K562 (cell line): ENCODE measurements at regions not wholly inside any gene's neighbourhood (a gene's known extent, or its start where the extent isn't known, plus 50 kb on each side); places are given as distances from the start of the nearest gene placed in this dataset.
A peak's percentile ranks its signal among the peaks of the same experiment; 100 is the strongest.

ENCODE experiments used
- ATAC-seq: fragments of 200-7000 bp; cut with Tn5 transposase; 3 replicates; pipeline ENCODE4 v1.9.1; 2020; ENCODE audit warnings: moderate library complexity
- BruUV-seq: library from RNA; stranded (reverse); fragments of 400-500 nt; replicated peaks from 2 replicates; lab custom pipeline; 2021; lab: Mats Ljungman, UMichigan
- CTCF ChIA-PET: fragments of 300-600 bp; formaldehyde crosslinking; extraction: SDS; loops from one replicate; lab custom pipeline; 2021; ENCODE audit warnings: low intra/inter-chr PET ratio; lab: Yijun Ruan, JAX
- POLR2A ChIA-PET: fragments of 300-600, 350-650 bp; sonication (Branson Sonifier 250); formaldehyde crosslinking; extraction: SDS; loops from one replicate; lab custom pipeline; 2021; ENCODE audit warnings: antibody characterized with exemption, inconsistent platforms; lab: Yijun Ruan, JAX
- DNase-seq, 4 experiments: peaks; one replicate each; pipeline versions ENCODE4 v3.0.0 to v3.0.0-alpha.2; 2011 to 2018; ENCODE audit warnings: low spot score in 3 of 4, mixed read lengths in 3 of 4; ENCODE audit errors: extremely low read depth in 1 of 4
- FAIRE-seq: peaks from 2 replicates; lab custom pipeline; 2011; peaks lifted over from hg19 to GRCh38; lab: Jason Lieb, UNC
- H2AFZ ChIP-seq: 2 replicates; pipeline ENCODE4 v1.6.0; 2011; ENCODE audit warnings: low read depth, low read length, control low read depth, inconsistent platforms
- H3K27ac ChIP-seq: fragments of 200-600 bp; 3 replicates; pipeline ENCODE4 v1.8.0; 2011; ENCODE audit warnings: low read depth, mild to moderate bottlenecking, control low read depth, inconsistent platforms, low read length, moderate library complexity, mixed read lengths; ENCODE audit errors: extremely low read depth
- H3K27me3 ChIP-seq, 2 experiments: fragments of 300-600 bp in 1 of 2; 2 replicates in 1 of 2; 3 replicates in 1 of 2; pipeline versions ENCODE4 v1.6.0 to v1.8.0; 2011; ENCODE audit warnings: inconsistent platforms in 2 of 2, low read length in 2 of 2, mild to moderate bottlenecking in 1 of 2, mixed read lengths in 1 of 2, moderate library complexity in 1 of 2; ENCODE audit not compliant: control insufficient read depth in 2 of 2, insufficient read depth in 2 of 2
- H3K36me3 ChIP-seq: fragments of 300-600 bp; 3 replicates; pipeline ENCODE4 v1.8.0; 2011; ENCODE audit warnings: mild to moderate bottlenecking, low read length, inconsistent platforms; ENCODE audit not compliant: control insufficient read depth, insufficient read depth
- H3K4me1 ChIP-seq, 2 experiments: fragments of 200-600 bp in 1 of 2; replicated peaks in 1 of 2; 2 replicates in 1 of 2; 3 replicates in 1 of 2; pipeline versions ENCODE4 v1.5.1 to v1.8.0; 2011; ENCODE audit warnings: inconsistent platforms in 2 of 2, low read length in 2 of 2, mild to moderate bottlenecking in 1 of 2, mixed read lengths in 1 of 2, moderate library complexity in 1 of 2; ENCODE audit not compliant: control insufficient read depth in 2 of 2, insufficient read depth in 2 of 2
- H3K4me2 ChIP-seq: 2 replicates; pipeline ENCODE4 v1.6.1; 2011; ENCODE audit warnings: low read length, control low read depth, inconsistent platforms, mixed read lengths; ENCODE audit not compliant: insufficient read depth
- H3K4me3 ChIP-seq: fragments of 200-600 bp; sonication (generic), shearing (Covaris generic); 2 replicates; pipeline ENCODE4 v1.5.1; 2016; ENCODE audit warnings: control low read depth, inconsistent platforms
- H3K79me2 ChIP-seq: fragments of 200-600 bp; 3 replicates; pipeline ENCODE4 v1.8.0; 2011; ENCODE audit warnings: low read length, inconsistent platforms; ENCODE audit not compliant: control insufficient read depth, insufficient read depth
- H3K9ac ChIP-seq, 2 experiments: 2 replicates each; pipeline versions ENCODE4 v1.6.0 to v1.6.1; 2011; ENCODE audit warnings: low read depth in 2 of 2, low read length in 2 of 2, control low read depth in 1 of 2, inconsistent platforms in 1 of 2, mild to moderate bottlenecking in 1 of 2, mixed read lengths in 1 of 2; ENCODE audit not compliant: insufficient read depth in 1 of 2
- H3K9me1 ChIP-seq: one replicate; pipeline ENCODE4 v1.6.0; 2011; ENCODE audit warnings: inconsistent platforms, mild to moderate bottlenecking, low read length, moderate library complexity; ENCODE audit not compliant: control insufficient read depth, insufficient read depth
- H3K9me3 ChIP-seq: replicated peaks from 2 replicates; pipeline ENCODE4 v1.5.1; 2011; ENCODE audit warnings: low read depth, low read length, inconsistent platforms; ENCODE audit not compliant: control insufficient read depth, insufficient read depth
- H4K20me1 ChIP-seq: replicated peaks from 2 replicates; pipeline ENCODE4 v1.6.1; 2011; ENCODE audit warnings: low read length, inconsistent platforms, mixed read lengths; ENCODE audit not compliant: control insufficient read depth, insufficient read depth
- BDP1 ChIP-seq: IDR thresholded peaks from 3 replicates; pipeline ENCODE4 v1.6.1; 2011; ENCODE audit not compliant: insufficient read length, insufficient read depth
- CREB3L1 ChIP-seq: fragments of 450-650 bp; IDR thresholded peaks from 2 replicates; pipeline ENCODE4 v1.6.1; 2014; ENCODE audit warnings: low read depth, mild to moderate bottlenecking, moderate library complexity, borderline replicate concordance
- ELF1 ChIP-seq: fragments of 200-800 bp; sonication (Bioruptor generic); IDR thresholded peaks from 2 replicates; pipeline ENCODE4 v1.6.1; 2016; ENCODE audit warnings: missing genetic modification characterization, missing compliant biosample characterization
- FIP1L1 ChIP-seq: fragments of 200-400 bp; formaldehyde crosslinking; IDR thresholded peaks from 2 replicates; pipeline ENCODE4 v1.6.1; 2018; ENCODE audit warnings: mild to moderate bottlenecking, low read depth, low read length; ENCODE audit not compliant: poor library complexity, severe bottlenecking
- FOS ChIP-seq: IDR thresholded peaks from 3 replicates; pipeline ENCODE4 v1.6.1; 2011; ENCODE audit not compliant: insufficient read length; ENCODE audit errors: extremely low read depth
- FOXP1 ChIP-seq: sonication (generic); formaldehyde crosslinking; IDR thresholded peaks from 2 replicates; pipeline ENCODE4 v1.8.0; 2022; ENCODE audit warnings: mild to moderate bottlenecking, missing genetic modification reagents
- POLR2AphosphoS5 ChIP-seq: IDR thresholded peaks from 2 replicates; pipeline ENCODE4 v1.6.1; 2011; ENCODE audit warnings: mild to moderate bottlenecking, low read depth, low read length, moderate library complexity; ENCODE audit not compliant: control insufficient read depth, insufficient read depth
- TCFL5 ChIP-seq: fragments of 250-450 bp; sonication (Bioruptor Pico); conservative IDR thresholded peaks from 2 replicates; pipeline ENCODE4 v1.6.1; 2021; ENCODE audit warnings: mild to moderate bottlenecking, moderate library complexity, matching md5 sums
- ZNF224 ChIP-seq: sonication (generic); formaldehyde crosslinking; IDR thresholded peaks from 2 replicates; pipeline ENCODE4 v1.8.0; 2022; ENCODE audit warnings: mild to moderate bottlenecking, missing genetic modification reagents
- ZNF239 ChIP-seq: fragments of 250-450 bp; sonication (Bioruptor Pico); IDR thresholded peaks from 2 replicates; pipeline ENCODE4 v1.4.0; 2020; ENCODE audit warnings: mild to moderate bottlenecking
- ZNF407 ChIP-seq: fragments of 450-650 bp; IDR thresholded peaks from 2 replicates; pipeline ENCODE4 v1.6.1; 2016; ENCODE audit warnings: low read depth
- ZNF696 ChIP-seq: fragments of 250-450 bp; sonication (Bioruptor Pico); conservative IDR thresholded peaks from 2 replicates; pipeline ENCODE4 v1.4.0; 2020; ENCODE audit warnings: mild to moderate bottlenecking, moderate library complexity
- ZSCAN32 ChIP-seq: fragments of 450-650 bp; formaldehyde crosslinking; IDR thresholded peaks from 2 replicates; pipeline ENCODE4 v1.4.0; 2020; ENCODE audit warnings: mild to moderate bottlenecking, moderate library complexity
- WGBS: fragments of 100-300 bp; shearing (Covaris generic); methylation state at CpG from one replicate; pipeline ENCODE4 v1.1.6; 2016; ENCODE audit warnings: low coverage, mixed read lengths; ENCODE audit not compliant: insufficient coverage; ENCODE audit errors: missing lambda C conversion rate; 5-methylcytosine and 5-hydroxymethylcytosine counted together
- in situ Hi-C: fragments of 300-500 bp; cut with MboI; formaldehyde crosslinking; loops from 4 replicates; pipeline ENCODE4 v1.15.0; 2018; ENCODE audit warnings: inconsistent platforms, mixed read lengths
- intact Hi-C: fragments of 100-400 bp; cut with micrococcal nuclease; formaldehyde crosslinking; loops from 2 replicates; pipeline ENCODE4 v1.14.2; 2022

- Histone ChIP-seq H3K4me3 (no peak overlapping the region), H3K4me1 (no peaks in the 10 kb centered on the region), H3K9me1 (no peaks in the 10 kb centered on the region), H3K79me2 (no peaks in the 10 kb centered on the region), H4K20me1 (no peaks in the 10 kb centered on the region), H3K9me3 (no peaks in the 10 kb centered on the region), H2AFZ (no peak overlapping the region), H3K27ac (no peak overlapping the region), H3K9ac (no peak overlapping the region), H3K27me3 (no peaks in the 10 kb centered on the region), H3K36me3 (no peaks in the 10 kb centered on the region), H3K4me2 (no peak overlapping the region)
- WGBS = 4% methylated on average over 3 of the region's 3 CpGs
- peak in 1 of 4 experiments; percentile 7 for DNase-seq
- ChIA-PET POLR2A (interaction anchor here (0.6 kb wide), 1 partner anchor 1373 kb away, joined by 3 read pairs; no protein-coding TSS in a partner anchor), CTCF (no interaction called here)
- ATAC-seq = peak; percentile 55; the same call in 1 of the 3 replicates
- intact Hi-C loops = no loop called here
- BruUV-seq = no TSS peak
- TF ChIP-seq FOXP1 (CRISPR knock-in tag) (no peak), CREB3L1 (no peak), FIP1L1 (no peak), ZNF407 (no peak), ZNF696 (CRISPR knock-in tag) (no peak), POLR2AphosphoS5 (no peak), ZNF239 (CRISPR knock-in tag) (no peak), FOS (no peak), BDP1 (no peak), ZNF224 (CRISPR knock-in tag) (no peak), ELF1 (tag) (no peak), TCFL5 (CRISPR knock-in tag) (no peak), ZSCAN32 (no peak)
- in situ Hi-C loops = no loop called here
- FAIRE-seq = no peak
Observed at GRCh38 chr12:34257093-34257492, 234.8 kb downstream of the ALG10 start.
